HCT116 (cell line): ENCODE measurements at regions not wholly inside any gene's neighbourhood (a gene's known extent, or its start where the extent isn't known, plus 50 kb on each side); places are given as distances from the start of the nearest gene placed in this dataset.

Experiments
- ATAC-seq: fragments of 200-7000 bp; cut with Tn5 transposase; 2 replicates; pipeline ENCODE4 v1.9.1; 2020; ENCODE audit warnings: mild to moderate bottlenecking, moderate library complexity
- BruUV-seq: library from RNA; stranded (reverse); fragments of 400-500 nt; replicated peaks from 2 replicates; lab custom pipeline; 2021; lab: Mats Ljungman, UMichigan
- CTCF ChIA-PET: fragments of 300-600 bp; sonication (Branson Sonifier 250); formaldehyde crosslinking; loops from one replicate; lab custom pipeline; 2021; ENCODE audit warnings: antibody characterized with exemption; lab: Charles Lee
- POLR2A ChIA-PET: fragments of 300-600, 350-600 bp; sonication (Branson Sonifier 250); formaldehyde crosslinking; loops from one replicate; lab custom pipeline; 2021; ENCODE audit warnings: antibody characterized with exemption; lab: Charles Lee
- RAD21 ChIA-PET, 2 experiments: fragments of 300-600 bp; sonication (Branson Sonifier 250); formaldehyde crosslinking; loops; one replicate each; lab custom pipeline; 2023; ENCODE audit warnings: low total read pairs in 2 of 2; ENCODE audit not compliant: uncharacterized antibody in 2 of 2, unreplicated experiment in 2 of 2, low non-redundant PET in 1 of 2; lab: Charles Lee
- DNase-seq: peaks from one replicate; pipeline ENCODE4 v3.0.0-alpha.2; 2010; ENCODE audit warnings: low read depth, low spot score
- H2AFZ ChIP-seq: fragments of 200-600 bp; shearing (Covaris generic), sonication (generic); 2 replicates; pipeline ENCODE4 v1.6.1; 2017; ENCODE audit warnings: low read depth, mixed run types, mixed read lengths, antibody characterized with exemption, low read length; ENCODE audit not compliant: poor library complexity, severe bottlenecking
- H3K27ac ChIP-seq: 2 replicates; pipeline ENCODE4 v1.5.1; 2012; ENCODE audit warnings: low read depth, low read length
- H3K27me3 ChIP-seq: fragments of 200-600 bp; sonication (generic); 2 replicates; pipeline ENCODE4 v1.6.1; 2016; ENCODE audit warnings: mixed run types, low read length, mixed read lengths; ENCODE audit not compliant: insufficient read depth
- H3K36me3 ChIP-seq, 2 experiments: fragments of 200-500 bp in 1 of 2; fragments of 200-600 bp in 1 of 2; sonication (Bioruptor generic) in 1 of 2; sonication (generic) in 1 of 2; 2 replicates each; pipeline versions ENCODE4 v1.5.1 to v1.6.1; 2014 to 2016; ENCODE audit warnings: low read length in 2 of 2, inconsistent platforms in 1 of 2, mixed read lengths in 1 of 2, mixed run types in 1 of 2; ENCODE audit not compliant: insufficient read depth in 2 of 2, control insufficient read depth in 1 of 2
- H3K4me1 ChIP-seq, 2 experiments: fragments of 200-600 bp in 1 of 2; sonication (generic) in 1 of 2; 2 replicates each; pipeline versions ENCODE4 v1.5.1 to v1.6.1; 2012 to 2017; ENCODE audit warnings: low read length in 2 of 2, inconsistent platforms in 1 of 2, mild to moderate bottlenecking in 1 of 2, mixed read lengths in 1 of 2, mixed run types in 1 of 2, moderate library complexity in 1 of 2; ENCODE audit not compliant: insufficient read depth in 2 of 2, control insufficient read depth in 1 of 2
- H3K4me2 ChIP-seq: fragments of 200-600 bp; sonication (generic); 2 replicates; pipeline ENCODE4 v1.6.1; 2017; ENCODE audit warnings: mixed run types, low read length, mixed read lengths
- H3K4me3 ChIP-seq, 2 experiments: fragments of 200-600 bp in 1 of 2; sonication (generic) in 1 of 2; replicated peaks in 1 of 2; 2 replicates each; pipeline ENCODE4 v1.5.1; 2011 to 2016; ENCODE audit warnings: low read length in 2 of 2, control low read depth in 1 of 2, low read depth in 1 of 2, mild to moderate bottlenecking in 1 of 2, mixed read lengths in 1 of 2, mixed run types in 1 of 2
- H3K79me2 ChIP-seq: fragments of 200-600 bp; sonication (generic); 2 replicates; pipeline ENCODE4 v1.6.1; 2017; ENCODE audit warnings: mild to moderate bottlenecking, mixed run types, low read length, moderate library complexity, mixed read lengths; ENCODE audit not compliant: insufficient read depth
- H3K9ac ChIP-seq: fragments of 200-600 bp; sonication (generic); 2 replicates; pipeline ENCODE4 v1.6.1; 2016; ENCODE audit warnings: low read length, mixed read lengths
- H3K9me2 ChIP-seq: fragments of 200-600 bp; sonication (generic), shearing (Covaris generic); 2 replicates; pipeline ENCODE4 v1.6.1; 2017; ENCODE audit warnings: mixed run types, mild to moderate bottlenecking, moderate library complexity; ENCODE audit not compliant: insufficient read depth
- H3K9me3 ChIP-seq, 2 experiments: fragments of 200-500 bp in 1 of 2; fragments of 200-600 bp in 1 of 2; sonication (Bioruptor generic) in 1 of 2; sonication (generic) in 1 of 2; 2 replicates each; pipeline ENCODE4 v1.6.1; 2014 to 2017; ENCODE audit warnings: low read length in 2 of 2, mixed read lengths in 2 of 2, inconsistent platforms in 1 of 2, low read depth in 1 of 2, mild to moderate bottlenecking in 1 of 2, mixed run types in 1 of 2, moderate library complexity in 1 of 2; ENCODE audit not compliant: control insufficient read depth in 1 of 2, insufficient read depth in 1 of 2
- H4K20me1 ChIP-seq: fragments of 200-600 bp; sonication (generic), shearing (Covaris generic); 2 replicates; pipeline ENCODE4 v1.6.1; 2017; ENCODE audit warnings: mixed run types, mild to moderate bottlenecking, moderate library complexity; ENCODE audit not compliant: insufficient read depth
- CBX3 ChIP-seq: IDR thresholded peaks from 2 replicates; pipeline ENCODE4 v1.6.1; 2012; ENCODE audit warnings: low read depth
- CEBPB ChIP-seq: IDR thresholded peaks from 2 replicates; pipeline ENCODE4 v1.6.1; 2012; ENCODE audit warnings: low read depth
- EGR1 ChIP-seq: IDR thresholded peaks from 2 replicates; pipeline ENCODE4 v1.6.1; 2012; ENCODE audit warnings: low read depth
- ELF1 ChIP-seq: IDR thresholded peaks from 2 replicates; pipeline ENCODE4 v1.6.1; 2012; ENCODE audit warnings: low read depth, borderline replicate concordance
- EZH2 ChIP-seq: fragments of 200-600 bp; sonication (generic); IDR thresholded peaks from 2 replicates; pipeline ENCODE4 v1.6.1; 2017; ENCODE audit warnings: antibody characterized with exemption, mixed run types
- JUND ChIP-seq: IDR thresholded peaks from 2 replicates; pipeline ENCODE4 v1.6.1; 2012
- POLR2A ChIP-seq: IDR thresholded peaks from 2 replicates; pipeline ENCODE4 v1.7.0; 2011; ENCODE audit warnings: borderline replicate concordance; ENCODE audit not compliant: insufficient read depth, insufficient read length; ENCODE audit errors: extremely low read depth
- POLR2AphosphoS5 ChIP-seq: IDR thresholded peaks from 2 replicates; pipeline ENCODE4 v1.6.1; 2011; ENCODE audit warnings: mild to moderate bottlenecking, low read depth, low read length, moderate library complexity
- RAD21 ChIP-seq: IDR thresholded peaks from 2 replicates; pipeline ENCODE4 v1.6.1; 2012; ENCODE audit warnings: low read depth, mild to moderate bottlenecking
- SRF ChIP-seq: IDR thresholded peaks from 2 replicates; pipeline ENCODE4 v1.6.1; 2012; ENCODE audit warnings: low read depth
- TCF7L2 ChIP-seq: IDR thresholded peaks from 2 replicates; pipeline ENCODE4 v1.7.0; 2011; ENCODE audit warnings: borderline replicate concordance, inconsistent platforms; ENCODE audit not compliant: insufficient read depth, insufficient read length; ENCODE audit errors: extremely low read depth
- YY1 ChIP-seq: IDR thresholded peaks from 2 replicates; pipeline ENCODE4 v1.6.1; 2011; ENCODE audit warnings: low read length, low read depth, moderate library complexity, mild to moderate bottlenecking; ENCODE audit not compliant: insufficient replicate concordance; ENCODE audit errors: extremely low read depth
- ZNF274 ChIP-seq: fragments of 200-500 bp; sonication (Bioruptor generic); IDR thresholded peaks from 2 replicates; pipeline ENCODE4 v1.6.1; 2014; ENCODE audit warnings: mild to moderate bottlenecking, low read depth, low read length, inconsistent platforms
- intact Hi-C: fragments of 100-400 bp; cut with micrococcal nuclease; formaldehyde crosslinking; loops from 2 replicates; pipeline ENCODE4 v1.10.0; 2022
- TF ChIP-seq, protein P1 (sequence below): IDR thresholded peaks from 2 replicates; pipeline ENCODE4 v1.6.1; 2012
- TF ChIP-seq, protein P2 (sequence below), 3 experiments: fragments of 200-600 bp in 1 of 3; sonication (generic) in 1 of 3; IDR thresholded peaks in 2 of 3; conservative IDR thresholded peaks in 1 of 3; 2 replicates each; pipeline ENCODE4 v1.5.1; 2012 to 2017; ENCODE audit warnings: low read depth in 2 of 3, low read length in 2 of 3, antibody characterized with exemption in 1 of 3, borderline replicate concordance in 1 of 3, control low read depth in 1 of 3, mild to moderate bottlenecking in 1 of 3, mixed read lengths in 1 of 3, mixed run types in 1 of 3, moderate library complexity in 1 of 3; ENCODE audit not compliant: insufficient read depth in 1 of 3
- TF ChIP-seq, protein P3 (sequence below): IDR thresholded peaks from 2 replicates; pipeline ENCODE4 v1.6.1; 2012
- TF ChIP-seq, protein P4 (sequence below): IDR thresholded peaks from 2 replicates; pipeline ENCODE4 v1.6.1; 2011; ENCODE audit warnings: mild to moderate bottlenecking, low read length, moderate library complexity; ENCODE audit not compliant: insufficient replicate concordance; ENCODE audit errors: extremely low read depth
- TF ChIP-seq, protein P5 (sequence below): IDR thresholded peaks from 2 replicates; pipeline ENCODE4 v1.6.1; 2012; ENCODE audit warnings: low read depth

DNA sequence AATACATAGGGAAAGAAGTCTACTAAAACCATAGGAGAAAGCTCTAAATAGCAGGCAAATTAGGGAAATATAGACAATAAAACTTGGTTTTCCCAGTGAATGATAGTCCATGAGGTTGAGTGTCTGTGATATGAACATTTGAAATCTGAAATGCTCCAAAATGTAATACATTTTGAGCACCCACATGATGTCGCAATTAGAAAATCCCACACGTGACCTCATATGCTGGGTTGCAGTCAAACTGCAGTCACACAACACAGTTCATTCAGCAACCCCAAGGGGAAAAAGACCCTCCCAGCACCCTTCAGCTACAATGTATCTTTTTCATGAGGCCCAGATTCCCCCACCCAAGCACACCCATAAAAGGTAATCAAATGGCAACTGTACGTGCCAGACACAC, 155.6 kb downstream of the BTC start:
- CTCF ChIA-PET = no interaction called here
- RAD21 ChIA-PET = no interaction called here
- Histone ChIP-seq H3K4me1 (peaks cover 89 to 93% of the 10 kb centered on the region in 2 experiments), H3K36me3 (no peaks in the 10 kb centered on the region), H3K9ac (0 out of 2 replicates have a peak overlapping the region, but pooled peaks have one; percentile 10), H2AFZ (no peak overlapping the region), H3K27ac (peak overlapping the region; percentile 94), H4K20me1 (no peaks in the 10 kb centered on the region), H3K4me2 (no peak overlapping the region), H3K4me3 (no peak overlapping the region), H3K79me2 (peaks cover 3% of the 10 kb centered on the region), H3K9me3 (no peaks in the 10 kb centered on the region), H3K27me3 (no peaks in the 10 kb centered on the region), H3K9me2 (no peaks in the 10 kb centered on the region)
- DNase-seq (no peak), ATAC-seq (no peak)
- intact Hi-C loops = no loop called here
- POLR2A ChIA-PET = interaction anchor here (1.0 to 5.0 kb wide), 8 partner anchors 9 to 266 kb away, joined by 3 to 43 read pairs (median 4); no protein-coding TSS in a partner anchor
- TF ChIP-seq ZNF274 (no peak), POLR2A (no peak), TCF7L2 (no peak), RAD21 (no peak), SRF (no peak), CEBPB (no peak), YY1 (no peak), EGR1 (no peak), CBX3 (no peak), POLR2AphosphoS5 (no peak), ELF1 (no peak), JUND (no peak), EZH2 (no peak)
- TF ChIP-seq, protein P1, sequence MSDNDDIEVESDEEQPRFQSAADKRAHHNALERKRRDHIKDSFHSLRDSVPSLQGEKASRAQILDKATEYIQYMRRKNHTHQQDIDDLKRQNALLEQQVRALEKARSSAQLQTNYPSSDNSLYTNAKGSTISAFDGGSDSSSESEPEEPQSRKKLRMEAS = no peak
- TF ChIP-seq, protein P2, sequence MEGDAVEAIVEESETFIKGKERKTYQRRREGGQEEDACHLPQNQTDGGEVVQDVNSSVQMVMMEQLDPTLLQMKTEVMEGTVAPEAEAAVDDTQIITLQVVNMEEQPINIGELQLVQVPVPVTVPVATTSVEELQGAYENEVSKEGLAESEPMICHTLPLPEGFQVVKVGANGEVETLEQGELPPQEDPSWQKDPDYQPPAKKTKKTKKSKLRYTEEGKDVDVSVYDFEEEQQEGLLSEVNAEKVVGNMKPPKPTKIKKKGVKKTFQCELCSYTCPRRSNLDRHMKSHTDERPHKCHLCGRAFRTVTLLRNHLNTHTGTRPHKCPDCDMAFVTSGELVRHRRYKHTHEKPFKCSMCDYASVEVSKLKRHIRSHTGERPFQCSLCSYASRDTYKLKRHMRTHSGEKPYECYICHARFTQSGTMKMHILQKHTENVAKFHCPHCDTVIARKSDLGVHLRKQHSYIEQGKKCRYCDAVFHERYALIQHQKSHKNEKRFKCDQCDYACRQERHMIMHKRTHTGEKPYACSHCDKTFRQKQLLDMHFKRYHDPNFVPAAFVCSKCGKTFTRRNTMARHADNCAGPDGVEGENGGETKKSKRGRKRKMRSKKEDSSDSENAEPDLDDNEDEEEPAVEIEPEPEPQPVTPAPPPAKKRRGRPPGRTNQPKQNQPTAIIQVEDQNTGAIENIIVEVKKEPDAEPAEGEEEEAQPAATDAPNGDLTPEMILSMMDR (IDR thresholded peaks at IDR 0.05 in 2 of 3, conservative IDR thresholded peaks at IDR 0.05 in 1 of 3; ENCODE audit: borderline replicate concordance in 1 of 3, insufficient read depth in 1 of 3, low read depth in 2 of 3, low read length in 2 of 3) = no peak
- TF ChIP-seq, protein P3, sequence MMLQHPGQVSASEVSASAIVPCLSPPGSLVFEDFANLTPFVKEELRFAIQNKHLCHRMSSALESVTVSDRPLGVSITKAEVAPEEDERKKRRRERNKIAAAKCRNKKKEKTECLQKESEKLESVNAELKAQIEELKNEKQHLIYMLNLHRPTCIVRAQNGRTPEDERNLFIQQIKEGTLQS = no peak
- TF ChIP-seq, protein P4, sequence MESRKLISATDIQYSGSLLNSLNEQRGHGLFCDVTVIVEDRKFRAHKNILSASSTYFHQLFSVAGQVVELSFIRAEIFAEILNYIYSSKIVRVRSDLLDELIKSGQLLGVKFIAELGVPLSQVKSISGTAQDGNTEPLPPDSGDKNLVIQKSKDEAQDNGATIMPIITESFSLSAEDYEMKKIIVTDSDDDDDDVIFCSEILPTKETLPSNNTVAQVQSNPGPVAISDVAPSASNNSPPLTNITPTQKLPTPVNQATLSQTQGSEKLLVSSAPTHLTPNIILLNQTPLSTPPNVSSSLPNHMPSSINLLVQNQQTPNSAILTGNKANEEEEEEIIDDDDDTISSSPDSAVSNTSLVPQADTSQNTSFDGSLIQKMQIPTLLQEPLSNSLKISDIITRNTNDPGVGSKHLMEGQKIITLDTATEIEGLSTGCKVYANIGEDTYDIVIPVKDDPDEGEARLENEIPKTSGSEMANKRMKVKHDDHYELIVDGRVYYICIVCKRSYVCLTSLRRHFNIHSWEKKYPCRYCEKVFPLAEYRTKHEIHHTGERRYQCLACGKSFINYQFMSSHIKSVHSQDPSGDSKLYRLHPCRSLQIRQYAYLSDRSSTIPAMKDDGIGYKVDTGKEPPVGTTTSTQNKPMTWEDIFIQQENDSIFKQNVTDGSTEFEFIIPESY = no peak
- TF ChIP-seq, protein P5, sequence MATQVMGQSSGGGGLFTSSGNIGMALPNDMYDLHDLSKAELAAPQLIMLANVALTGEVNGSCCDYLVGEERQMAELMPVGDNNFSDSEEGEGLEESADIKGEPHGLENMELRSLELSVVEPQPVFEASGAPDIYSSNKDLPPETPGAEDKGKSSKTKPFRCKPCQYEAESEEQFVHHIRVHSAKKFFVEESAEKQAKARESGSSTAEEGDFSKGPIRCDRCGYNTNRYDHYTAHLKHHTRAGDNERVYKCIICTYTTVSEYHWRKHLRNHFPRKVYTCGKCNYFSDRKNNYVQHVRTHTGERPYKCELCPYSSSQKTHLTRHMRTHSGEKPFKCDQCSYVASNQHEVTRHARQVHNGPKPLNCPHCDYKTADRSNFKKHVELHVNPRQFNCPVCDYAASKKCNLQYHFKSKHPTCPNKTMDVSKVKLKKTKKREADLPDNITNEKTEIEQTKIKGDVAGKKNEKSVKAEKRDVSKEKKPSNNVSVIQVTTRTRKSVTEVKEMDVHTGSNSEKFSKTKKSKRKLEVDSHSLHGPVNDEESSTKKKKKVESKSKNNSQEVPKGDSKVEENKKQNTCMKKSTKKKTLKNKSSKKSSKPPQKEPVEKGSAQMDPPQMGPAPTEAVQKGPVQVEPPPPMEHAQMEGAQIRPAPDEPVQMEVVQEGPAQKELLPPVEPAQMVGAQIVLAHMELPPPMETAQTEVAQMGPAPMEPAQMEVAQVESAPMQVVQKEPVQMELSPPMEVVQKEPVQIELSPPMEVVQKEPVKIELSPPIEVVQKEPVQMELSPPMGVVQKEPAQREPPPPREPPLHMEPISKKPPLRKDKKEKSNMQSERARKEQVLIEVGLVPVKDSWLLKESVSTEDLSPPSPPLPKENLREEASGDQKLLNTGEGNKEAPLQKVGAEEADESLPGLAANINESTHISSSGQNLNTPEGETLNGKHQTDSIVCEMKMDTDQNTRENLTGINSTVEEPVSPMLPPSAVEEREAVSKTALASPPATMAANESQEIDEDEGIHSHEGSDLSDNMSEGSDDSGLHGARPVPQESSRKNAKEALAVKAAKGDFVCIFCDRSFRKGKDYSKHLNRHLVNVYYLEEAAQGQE = no peak
- no TSS peak for BruUV-seq
